ENCODE measurements at regions not wholly inside any gene's neighbourhood (a gene's known extent, or its start where the extent isn't known, plus 50 kb on each side); places are given as distances from the start of the nearest gene placed in this dataset.

DNA sequence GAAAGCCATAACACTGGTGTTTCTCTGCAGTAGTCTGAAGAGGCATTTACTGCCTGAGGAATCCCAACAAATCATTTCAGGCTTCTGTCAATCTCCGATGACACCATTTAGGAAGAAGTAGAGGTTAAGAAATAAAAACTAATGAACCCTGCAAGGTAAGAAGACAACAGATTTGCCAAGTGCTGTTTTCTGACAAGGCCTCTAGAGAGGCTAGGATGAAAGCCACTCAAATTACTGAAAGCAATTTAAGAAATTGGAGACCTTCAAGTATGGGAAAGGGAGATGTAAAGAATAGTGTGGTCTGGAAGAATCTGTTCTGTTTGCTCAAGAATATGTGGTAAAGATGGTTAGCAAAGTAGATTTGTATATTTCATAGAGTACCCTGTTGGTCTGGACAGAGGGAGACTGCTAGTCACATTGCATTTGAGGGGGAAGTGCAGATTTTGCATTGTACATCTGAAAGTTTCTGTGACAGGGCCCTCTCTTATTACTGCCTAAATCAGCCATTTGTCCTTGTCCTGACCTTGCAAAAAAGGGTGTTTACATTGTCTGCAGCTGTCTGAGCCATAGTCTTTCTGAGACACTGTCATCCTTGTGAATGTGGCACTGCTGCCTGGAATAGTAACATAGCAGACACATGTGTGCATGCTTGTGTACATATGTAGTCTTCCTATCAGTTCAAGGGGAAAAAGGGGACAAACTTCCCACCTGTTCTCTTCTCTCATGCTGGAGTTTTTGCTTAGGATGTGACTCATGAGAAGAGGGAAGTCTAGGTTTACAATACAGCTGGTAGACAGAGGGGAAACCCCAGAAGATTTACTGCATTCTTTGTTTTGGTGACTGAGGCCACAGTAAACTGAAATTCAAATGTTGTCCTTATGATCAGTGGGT lies 640.2 kb upstream of the KIRREL3 start:
- no peak for DNase-seq (ENCODE audit: low spot score)

DNA sequence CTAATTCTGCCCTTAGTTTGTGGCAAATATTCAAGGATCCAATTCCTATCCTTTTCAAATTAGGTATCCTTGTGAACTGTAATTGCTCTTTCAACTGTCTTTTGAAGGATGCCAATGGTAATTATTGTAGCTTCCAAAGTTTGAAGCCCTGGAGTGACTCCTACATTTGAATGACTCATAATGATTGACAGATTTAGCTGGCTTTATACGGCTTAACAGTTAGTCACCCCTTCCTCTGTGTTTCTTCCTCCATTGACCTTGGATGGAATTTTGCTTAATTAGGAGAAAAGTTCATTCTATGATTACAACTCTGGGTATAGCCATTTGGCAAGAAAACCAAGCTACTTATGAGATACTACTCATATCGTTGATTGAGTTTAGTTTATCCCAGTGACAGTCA lies 639.3 kb upstream of the KIRREL3 start:
- no peak for DNase-seq (ENCODE audit: low spot score)

DNA sequence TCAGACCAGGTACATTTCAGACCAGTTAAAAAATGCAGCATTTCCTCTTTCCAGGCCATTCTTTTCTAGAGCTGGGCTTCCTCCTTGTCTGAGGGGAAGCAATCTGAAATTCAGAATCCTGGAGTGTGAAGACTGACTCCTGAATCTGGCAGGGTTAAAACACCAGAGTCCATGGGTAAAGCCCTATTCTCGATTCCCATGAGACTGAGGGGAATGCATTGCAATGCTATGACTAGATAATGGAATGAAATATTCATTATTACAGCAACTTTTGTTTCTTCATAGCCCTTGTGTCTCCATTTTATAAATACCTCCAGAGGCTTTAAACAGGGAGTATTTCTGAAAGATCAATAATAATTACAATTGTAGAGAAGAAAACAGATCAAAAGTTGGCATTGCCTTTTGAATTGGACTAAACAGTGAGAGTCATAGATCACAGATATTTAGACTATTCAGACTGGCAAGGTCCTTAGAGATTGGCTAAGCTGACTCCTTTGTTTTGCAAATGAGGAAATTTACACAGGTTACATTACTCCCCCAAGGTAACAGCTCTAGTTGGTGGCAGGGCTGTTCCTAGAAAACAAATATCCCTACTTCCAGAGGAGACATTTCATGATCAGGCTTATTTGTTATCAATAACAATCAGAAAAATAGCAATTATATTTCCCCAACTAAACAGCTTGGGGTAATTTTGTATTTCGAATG lies 632.6 kb upstream of the KIRREL3 start:
- DNase-seq (ENCODE audit: low spot score), result no peak

DNA sequence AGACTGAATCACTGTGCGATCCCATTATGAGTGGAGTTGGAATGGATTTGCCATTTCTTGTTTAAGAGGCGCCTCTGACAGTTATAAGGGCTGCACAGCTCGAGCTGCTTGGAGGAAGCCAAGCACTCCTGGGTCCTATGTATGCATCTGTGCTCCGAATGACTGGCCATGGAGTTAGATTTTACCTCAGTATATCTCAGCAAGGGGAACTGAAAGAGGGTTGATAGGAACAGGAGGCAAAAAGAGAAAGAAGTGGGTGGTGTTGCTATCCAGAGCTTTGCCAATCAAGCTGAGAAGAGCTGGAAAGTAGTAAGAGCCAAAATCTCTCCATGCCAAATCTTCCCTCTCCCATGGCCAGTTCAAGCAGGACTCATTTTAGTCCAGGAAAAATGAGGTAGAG lies 632.0 kb upstream of the KIRREL3 start:
- no peak for DNase-seq (ENCODE audit: low spot score)

DNA sequence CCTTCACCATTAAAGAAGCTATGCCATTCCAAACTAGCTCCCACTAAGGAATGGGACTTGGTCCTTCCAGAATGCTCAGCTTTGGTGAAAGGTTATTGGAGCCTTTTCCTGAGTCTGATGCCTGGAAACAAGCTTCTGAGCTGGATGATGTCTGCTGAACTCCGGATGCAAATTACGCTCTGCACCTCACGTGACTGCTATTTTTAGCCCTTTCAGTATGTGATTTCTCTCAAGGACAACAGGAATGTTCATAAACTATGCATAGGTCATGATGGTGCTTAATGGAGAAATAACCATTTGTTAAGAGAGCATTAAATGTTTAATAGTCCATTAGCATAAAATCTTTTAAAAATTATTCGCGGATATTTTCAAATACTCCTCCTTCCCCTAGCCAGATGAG lies 631.4 kb upstream of the KIRREL3 start:
- no peak for DNase-seq (ENCODE audit: low spot score)

DNA sequence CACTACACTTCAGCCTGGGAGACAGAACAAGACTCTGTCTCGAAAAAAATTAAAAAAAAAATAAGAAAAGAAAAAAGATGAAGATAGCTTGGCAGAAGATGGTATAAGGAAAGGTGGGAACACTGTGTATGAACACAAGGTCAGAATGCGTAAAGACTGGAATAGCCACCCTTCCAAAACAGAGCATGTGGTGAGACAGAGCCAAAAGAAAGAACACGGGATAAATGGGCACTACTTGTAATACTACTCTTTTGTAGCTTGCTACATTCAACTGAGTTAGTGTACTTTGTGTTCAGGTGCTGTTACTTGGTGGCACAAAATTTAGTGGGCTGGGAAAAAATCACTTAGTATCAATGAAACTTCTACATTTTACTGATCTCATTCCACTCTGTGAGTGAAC lies 628.6 kb upstream of the KIRREL3 start:
- no peak for DNase-seq (ENCODE audit: low spot score)

DNA sequence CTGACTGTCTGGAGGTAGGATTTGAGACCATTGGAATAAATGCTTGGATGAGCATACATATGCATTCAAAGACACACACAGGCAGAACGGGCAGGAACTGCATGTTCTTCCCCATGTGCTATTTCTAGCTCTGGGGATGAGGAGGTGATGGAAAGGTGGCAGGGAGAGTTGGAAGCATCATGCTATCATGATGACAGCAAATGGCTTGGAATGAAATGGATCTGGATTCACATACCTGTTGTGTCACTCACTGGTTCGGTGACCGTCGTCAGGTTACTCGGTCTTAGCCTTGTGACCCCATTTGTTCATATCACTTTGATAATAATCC lies 627.9 kb upstream of the KIRREL3 start:
- DNase-seq (ENCODE audit: low spot score), result no peak

DNA sequence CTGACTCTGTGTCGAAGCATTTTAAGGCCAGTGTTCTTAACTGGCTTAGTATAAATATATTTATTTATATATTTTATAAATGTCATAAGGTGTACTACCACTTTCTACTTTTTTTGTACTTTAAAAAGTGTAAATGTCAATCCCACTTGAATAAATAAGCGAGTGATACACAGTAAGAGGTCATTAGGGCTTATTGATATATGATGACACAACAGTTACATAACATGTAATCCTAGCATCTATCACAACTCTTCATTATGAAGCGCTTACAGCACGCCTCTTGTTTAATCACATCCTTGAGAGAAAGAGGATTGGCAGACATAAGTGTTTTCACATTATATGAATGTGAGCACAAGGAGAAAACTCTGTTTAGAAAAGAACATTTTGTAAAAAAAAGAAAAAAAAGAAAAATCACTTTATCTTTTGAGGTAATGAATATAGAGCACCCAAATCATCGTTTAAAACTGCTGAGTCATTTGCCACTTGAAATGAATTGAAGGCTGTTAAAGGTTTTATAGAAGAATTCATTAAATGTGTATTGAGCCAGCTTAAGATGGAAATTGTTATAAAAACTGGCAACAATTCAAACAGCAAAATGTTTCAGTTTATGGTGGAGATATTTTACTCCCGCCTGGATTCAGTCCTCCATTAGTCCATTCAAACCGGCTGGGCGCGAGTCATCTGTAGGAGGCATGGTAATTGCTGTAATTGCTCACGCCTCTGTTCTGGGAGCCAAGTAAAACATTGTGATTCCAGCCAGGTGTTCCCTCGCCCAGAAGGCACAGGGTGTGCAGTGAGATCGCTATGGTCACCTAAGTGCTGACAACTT lies 627.3 kb upstream of the KIRREL3 start:
- DNase-seq (ENCODE audit: low spot score), result no peak

DNA sequence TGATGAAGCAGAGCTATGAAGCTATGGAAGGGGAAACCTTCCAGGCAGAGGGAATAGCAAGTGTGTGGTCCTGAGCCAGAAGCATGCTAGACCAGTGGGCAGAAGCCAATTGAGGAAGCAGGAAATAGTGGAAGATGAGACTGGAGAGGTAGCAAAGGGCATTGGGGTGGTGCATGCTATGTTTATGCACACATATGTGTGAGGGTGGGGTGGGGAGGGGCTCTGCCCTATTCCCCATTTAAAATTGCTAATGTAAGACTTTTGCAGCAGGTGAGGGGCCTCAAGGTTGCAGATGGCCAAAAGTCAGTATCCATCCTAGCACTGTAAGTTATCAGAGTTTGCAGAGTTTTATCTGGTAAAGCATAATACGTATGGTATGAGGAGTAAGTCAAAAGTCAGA lies 626.6 kb upstream of the KIRREL3 start:
- DNase-seq (ENCODE audit: low spot score), result no peak

DNA sequence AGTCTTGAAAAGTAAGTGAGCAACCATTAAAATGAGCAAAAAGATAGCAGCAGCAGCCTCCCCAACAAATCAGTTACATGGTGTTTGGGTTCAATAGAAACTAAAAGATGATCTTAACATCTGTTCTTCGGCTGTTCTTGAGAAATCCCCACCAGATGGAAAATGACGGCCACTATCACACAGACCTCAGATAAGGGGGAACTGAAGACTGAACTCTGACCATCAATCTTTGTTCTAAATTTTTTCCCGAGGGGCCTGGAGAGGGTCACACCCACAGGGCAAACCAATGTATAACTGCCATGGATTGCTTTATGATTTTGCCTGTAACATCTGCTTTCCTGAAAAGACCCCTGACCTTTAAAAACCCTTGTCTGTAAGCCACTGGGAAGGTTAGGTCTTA lies 624.8 kb upstream of the KIRREL3 start:
- no peak for DNase-seq (ENCODE audit: low spot score)

DNA sequence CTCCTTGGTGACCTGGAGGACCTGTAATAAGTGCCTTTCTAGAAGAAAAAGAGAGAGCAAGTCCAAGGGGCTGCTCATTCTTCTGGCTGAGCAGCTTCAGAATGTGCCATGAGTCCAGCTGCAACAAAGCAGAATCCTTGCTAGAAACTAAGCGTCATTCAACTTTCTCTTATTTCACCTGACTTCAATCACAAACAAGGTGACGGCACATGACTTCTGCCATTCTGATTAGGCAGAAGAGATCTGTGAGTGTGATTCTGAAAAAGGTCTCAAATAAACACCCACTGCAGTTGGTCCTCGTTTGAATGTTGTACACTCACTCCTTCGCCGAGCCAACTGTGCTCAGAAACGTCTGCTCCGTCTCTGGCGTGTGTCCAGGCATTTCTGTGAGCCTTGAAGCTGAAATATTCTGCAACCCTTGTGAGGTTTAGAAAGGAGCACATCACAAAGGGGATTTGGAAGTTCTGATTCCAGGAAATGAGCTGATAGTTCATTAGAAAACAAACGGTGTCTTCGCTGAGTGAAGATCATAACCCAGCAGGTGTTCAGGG lies 623.8 kb upstream of the KIRREL3 start:
- DNase-seq (ENCODE audit: low spot score), result no peak

DNA sequence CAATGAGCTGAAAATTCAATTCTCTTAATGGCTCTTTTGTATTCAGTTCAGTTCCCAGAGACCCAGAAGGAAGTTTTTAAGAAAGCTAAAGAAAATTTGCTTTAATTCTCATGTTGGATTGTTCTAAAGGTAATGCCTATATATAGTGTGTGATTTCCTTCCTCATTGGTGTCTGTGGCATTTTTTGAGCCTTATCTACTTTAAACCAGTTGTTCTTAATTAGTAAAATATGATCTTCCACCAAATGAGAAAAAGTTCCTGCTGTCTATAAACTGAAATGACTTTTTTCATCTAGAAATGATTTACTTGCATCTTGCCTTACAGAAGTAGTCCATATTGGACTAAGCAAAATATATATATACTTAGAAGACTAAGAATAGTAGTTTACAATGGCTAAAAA lies 622.1 kb upstream of the KIRREL3 start:
- DNase-seq (ENCODE audit: low spot score), result no peak

DNA sequence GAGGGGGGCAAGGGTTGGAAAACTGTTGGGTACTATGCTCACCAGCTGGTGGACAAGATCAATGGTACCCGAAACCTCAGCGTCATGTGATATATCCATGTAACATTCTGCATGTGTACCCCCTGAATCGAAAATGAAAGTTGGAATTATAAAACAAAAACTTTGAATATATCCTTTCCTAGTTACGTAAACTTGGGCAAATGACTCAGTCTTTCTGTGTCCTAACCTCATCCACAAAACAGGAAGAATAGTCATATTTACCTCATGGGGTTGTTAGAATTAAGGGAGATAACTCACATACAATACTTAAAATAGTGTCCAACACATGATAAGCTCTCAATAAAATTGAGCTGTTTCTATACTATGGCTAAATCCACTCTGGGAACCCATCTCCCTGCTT lies 620.1 kb upstream of the KIRREL3 start:
- DNase-seq (ENCODE audit: low spot score), result no peak

DNA sequence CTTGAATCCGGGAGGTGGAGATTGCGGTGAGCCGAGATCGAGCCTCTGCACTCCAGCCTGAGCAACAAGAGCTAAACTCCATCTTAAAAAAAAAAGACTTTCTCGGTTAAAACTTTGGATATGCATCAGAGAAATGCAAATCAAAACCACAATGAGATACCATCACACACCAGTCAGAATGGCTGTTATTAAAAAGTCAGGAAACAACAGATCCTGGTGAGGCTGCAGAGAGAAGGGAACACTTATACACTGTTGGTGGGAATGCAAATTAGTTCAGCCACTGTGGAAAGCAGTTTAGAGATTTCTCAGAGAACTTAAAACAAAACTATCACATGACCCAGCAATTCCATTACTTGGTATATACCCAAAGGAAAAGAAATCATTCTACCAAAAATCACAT lies 619.4 kb upstream of the KIRREL3 start:
- no peak for DNase-seq (ENCODE audit: low spot score)

DNA sequence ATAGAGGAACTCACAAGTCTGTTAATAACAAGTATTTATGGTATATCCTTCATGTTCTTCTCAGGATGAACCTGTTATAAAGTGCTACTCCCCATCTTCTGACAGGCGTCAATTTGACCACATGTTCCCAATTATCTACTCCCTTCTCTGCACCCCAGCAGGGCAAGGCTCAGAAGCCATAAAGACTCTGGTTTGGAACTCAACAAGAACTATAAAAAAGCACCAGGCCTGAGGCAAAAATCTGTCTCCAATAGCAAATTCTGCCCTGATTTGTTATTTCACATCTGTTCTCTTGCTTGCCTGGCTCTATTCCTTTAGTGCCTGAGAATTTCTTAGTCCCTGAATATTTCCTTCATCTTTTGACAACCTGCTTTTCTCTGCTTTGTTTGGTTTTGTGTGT lies 618.2 kb upstream of the KIRREL3 start:
- no peak for DNase-seq (ENCODE audit: low spot score)

DNA sequence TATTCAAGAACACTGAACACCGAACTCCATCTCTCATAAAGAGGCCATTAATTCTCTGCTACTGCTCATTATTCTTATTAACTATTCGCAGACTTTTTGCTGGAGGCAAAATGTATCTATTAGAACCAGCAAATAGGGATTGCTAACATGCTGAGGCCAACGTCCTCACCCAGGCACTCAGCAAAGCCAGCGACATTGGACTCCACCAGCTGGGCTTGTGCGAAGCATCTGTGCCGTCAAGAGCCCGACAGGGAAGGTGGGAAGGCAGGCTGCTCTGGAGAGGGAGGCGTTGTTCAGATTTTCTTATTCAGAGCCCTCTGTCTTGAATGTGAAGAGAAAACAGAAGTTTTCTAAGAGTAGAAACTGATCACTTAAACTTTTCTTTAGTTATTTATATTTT lies 615.6 kb upstream of the KIRREL3 start:
- no peak for DNase-seq (ENCODE audit: low spot score)

DNA sequence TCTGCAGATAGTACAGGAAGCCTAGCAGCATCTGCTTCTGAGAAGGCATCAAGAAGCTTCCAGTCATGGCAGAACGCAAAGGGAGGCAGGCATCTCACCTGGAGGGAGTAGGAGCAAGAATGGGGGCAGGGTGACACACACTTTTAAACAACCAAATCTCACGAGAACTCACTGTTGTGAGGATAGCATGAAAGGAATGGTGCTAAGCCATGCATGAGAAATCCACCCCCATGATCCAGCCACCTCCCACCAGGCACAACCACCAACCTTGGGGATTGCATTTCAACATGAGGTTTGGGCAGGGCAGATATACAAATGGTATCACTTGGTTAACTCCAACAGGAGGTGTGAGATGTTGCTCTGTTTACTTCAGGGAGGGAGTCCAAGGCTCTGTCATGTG lies 612.0 kb upstream of the KIRREL3 start:
- no peak for DNase-seq (ENCODE audit: low spot score)

DNA sequence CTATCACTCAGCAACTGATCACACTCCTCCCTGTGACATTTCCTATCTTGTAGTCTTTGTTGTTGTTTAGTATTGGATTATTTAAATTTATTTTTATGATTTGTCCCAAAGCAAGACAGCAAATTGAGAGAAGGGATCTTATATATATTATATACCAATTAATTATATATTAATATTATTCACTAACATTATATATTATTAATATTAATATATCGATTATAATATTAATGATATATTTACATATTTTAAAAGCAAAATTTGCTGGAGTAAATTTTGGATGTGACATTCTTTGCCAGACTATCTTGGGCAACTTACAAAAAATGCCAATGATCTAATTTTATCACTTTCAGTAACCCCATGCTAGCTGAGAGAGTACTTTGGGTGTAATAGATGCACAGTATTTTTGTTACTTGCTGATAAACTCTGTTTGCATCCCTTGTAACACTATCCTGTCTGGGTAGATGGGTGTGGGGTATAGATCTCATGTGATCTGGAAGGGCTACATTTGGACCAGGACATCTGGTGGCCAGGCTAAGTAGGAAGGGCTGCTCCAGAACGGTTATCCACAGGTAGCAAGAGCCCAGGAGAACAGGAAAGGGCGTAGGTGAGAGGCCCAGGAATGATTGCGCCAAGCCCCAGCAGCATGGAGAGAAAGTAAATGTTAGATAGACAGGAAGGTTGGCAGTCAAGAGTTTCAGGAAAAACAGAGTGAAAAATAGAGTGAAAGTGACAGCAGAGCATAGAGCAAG lies 608.6 kb upstream of the KIRREL3 start:
- DNase-seq (ENCODE audit: low spot score), result no peak

DNA sequence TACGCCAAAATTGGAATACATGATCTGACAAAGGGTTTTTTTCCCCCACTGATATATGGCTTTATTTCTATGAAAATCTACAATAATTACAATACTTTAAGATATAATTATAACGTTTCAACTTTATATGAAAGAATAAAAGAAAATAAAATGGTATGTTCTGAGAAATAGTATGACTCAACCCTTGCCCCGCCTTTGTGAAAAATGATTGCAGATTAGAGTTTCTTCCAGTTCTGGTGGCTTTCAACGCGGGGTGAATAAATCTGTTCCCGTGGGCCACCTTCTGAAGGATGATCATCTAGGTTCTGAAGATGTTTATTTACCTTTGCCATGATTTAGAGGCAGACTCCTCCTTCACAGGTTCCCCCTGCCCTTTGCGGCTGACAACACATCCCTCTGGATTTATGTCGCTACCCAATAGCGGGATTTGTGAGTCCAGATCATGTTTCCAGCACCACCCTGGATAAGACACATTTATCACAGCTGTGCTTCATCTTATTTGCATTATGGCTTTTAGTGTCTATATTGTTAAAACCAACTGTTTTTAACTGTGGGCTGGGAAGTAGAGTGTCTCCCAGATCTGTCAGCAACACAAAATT lies 607.0 kb upstream of the KIRREL3 start:
- DNase-seq (ENCODE audit: low spot score), result no peak

DNA sequence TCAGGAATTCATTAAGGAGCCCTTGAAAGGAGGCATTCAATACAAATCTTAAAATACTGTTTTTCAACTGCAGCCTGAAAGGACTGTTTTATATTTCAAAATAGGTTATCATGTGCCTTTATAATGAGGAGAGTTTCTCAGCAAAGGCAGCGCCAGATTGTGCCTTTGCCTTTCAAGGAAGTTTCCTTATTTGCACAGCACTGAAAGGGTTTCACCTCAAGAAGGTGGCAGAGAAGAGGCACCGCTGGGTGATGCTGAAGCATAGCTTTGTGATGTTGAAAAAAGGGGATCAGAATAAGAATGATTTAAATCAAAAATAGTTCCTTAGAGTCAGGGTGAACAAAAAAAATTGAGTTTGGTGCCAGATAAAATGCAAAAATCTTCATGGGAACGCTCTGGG lies 601.0 kb upstream of the KIRREL3 start:
- DNase-seq (ENCODE audit: low spot score), result no peak

DNA sequence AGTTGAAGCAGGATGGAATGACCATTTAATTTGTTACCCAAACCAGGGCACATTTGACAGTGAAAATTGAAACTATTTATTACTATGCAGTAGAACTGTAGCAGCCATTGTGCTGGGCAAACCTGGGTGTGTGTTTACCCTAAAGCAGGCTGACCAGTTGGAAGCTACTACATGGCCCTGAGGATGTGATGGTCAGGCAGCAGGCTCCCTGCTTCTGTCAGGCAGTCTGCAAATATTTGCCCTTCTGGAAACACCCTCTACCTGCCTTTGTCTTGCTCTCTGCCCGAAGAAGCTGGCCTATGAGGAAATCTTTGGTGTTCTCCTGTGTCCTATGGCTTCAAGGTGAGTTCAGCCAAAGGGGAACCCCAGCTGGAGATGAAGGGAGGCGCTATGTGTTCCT lies 600.1 kb upstream of the KIRREL3 start:
- DNase-seq (ENCODE audit: low spot score), result no peak

DNA sequence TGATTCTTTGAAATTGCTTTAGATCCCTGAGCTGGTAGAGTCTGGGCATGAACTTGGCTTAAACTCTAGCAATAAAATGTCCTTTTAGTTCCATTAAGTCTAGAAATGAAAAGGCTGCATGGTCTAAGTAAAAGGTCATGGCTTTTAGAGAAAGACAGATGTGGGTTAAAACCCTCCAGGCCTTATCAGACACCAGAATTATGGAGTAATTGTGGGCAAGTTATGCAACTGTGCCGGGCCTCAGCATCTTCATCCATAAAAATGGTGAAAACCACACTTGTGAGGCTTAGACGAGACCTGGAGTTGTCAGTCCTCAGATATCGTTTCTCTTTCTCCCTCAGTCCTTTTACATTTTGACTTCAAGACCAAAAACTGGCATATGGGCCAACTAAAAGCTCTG lies 597.9 kb upstream of the KIRREL3 start:
- no peak for DNase-seq (ENCODE audit: low spot score)
